Astrocyte (in vitro differentiated cells and primary cell): ENCODE measurements at regions not wholly inside any gene's neighbourhood (a gene's known extent, or its start where the extent isn't known, plus 50 kb on each side); places are given as distances from the start of the nearest gene placed in this dataset.

Source experiments
- DNase-seq: peaks from one replicate; pipeline ENCODE4 v3.0.0-alpha.2; 2010; ENCODE audit warnings: low read depth
- FAIRE-seq: peaks from 2 replicates; lab custom pipeline; 2011; peaks lifted over from hg19 to GRCh38; lab: Jason Lieb, UNC
- H2AFZ ChIP-seq: 2 replicates; pipeline ENCODE4 v1.6.0; 2012; ENCODE audit warnings: low read depth, low read length, inconsistent platforms
- H3K27ac ChIP-seq: 2 replicates; pipeline ENCODE4 v1.5.1; 2011; ENCODE audit warnings: low read depth, low read length, inconsistent platforms
- H3K27me3 ChIP-seq: 2 replicates; pipeline ENCODE4 v1.6.0; 2011; ENCODE audit warnings: low read length, inconsistent platforms; ENCODE audit not compliant: insufficient read depth
- H3K36me3 ChIP-seq: 2 replicates; pipeline ENCODE4 v1.5.1; 2011; ENCODE audit warnings: low read length, inconsistent platforms; ENCODE audit not compliant: insufficient read depth
- H3K4me1 ChIP-seq: 2 replicates; pipeline ENCODE4 v1.5.1; 2011; ENCODE audit warnings: low read length, inconsistent platforms; ENCODE audit not compliant: insufficient read depth
- H3K4me2 ChIP-seq: 2 replicates; pipeline ENCODE4 v1.6.0; 2012; ENCODE audit warnings: low read length, inconsistent platforms
- H3K4me3 ChIP-seq: 2 replicates; pipeline ENCODE4 v1.5.1; 2011; ENCODE audit warnings: low read depth, mild to moderate bottlenecking, low read length, inconsistent platforms; ENCODE audit not compliant: insufficient read depth
- H3K79me2 ChIP-seq: 2 replicates; pipeline ENCODE4 v1.6.0; 2012; ENCODE audit warnings: mild to moderate bottlenecking, low read length, inconsistent platforms; ENCODE audit not compliant: insufficient read depth
- H3K9ac ChIP-seq: 2 replicates; pipeline ENCODE4 v1.6.0; 2012; ENCODE audit warnings: mild to moderate bottlenecking, low read length, inconsistent platforms
- H3K9me3 ChIP-seq: 2 replicates; pipeline ENCODE4 v1.5.1; 2012; ENCODE audit warnings: low read depth, mild to moderate bottlenecking, low read length, inconsistent platforms; ENCODE audit not compliant: insufficient read depth
- H4K20me1 ChIP-seq: 2 replicates; pipeline ENCODE4 v1.6.0; 2012; ENCODE audit warnings: low read length, inconsistent platforms; ENCODE audit not compliant: insufficient read depth
- H3K27ac Mint-ChIP-seq: one replicate; pipeline ENCODE4 v1.8.0; 2021; ENCODE audit warnings: mild to moderate bottlenecking, mixed read lengths; ENCODE audit not compliant: unreplicated experiment
- H3K27me3 Mint-ChIP-seq: one replicate; pipeline ENCODE4 v1.8.0; 2021; ENCODE audit warnings: low read depth, mixed read lengths; ENCODE audit not compliant: unreplicated experiment
- H3K36me3 Mint-ChIP-seq: one replicate; pipeline ENCODE4 v1.8.0; 2021; ENCODE audit warnings: low read depth, mixed read lengths; ENCODE audit not compliant: unreplicated experiment
- H3K4me1 Mint-ChIP-seq: one replicate; pipeline ENCODE4 v1.8.0; 2021; ENCODE audit warnings: low read depth, mixed read lengths; ENCODE audit not compliant: unreplicated experiment
- H3K4me3 Mint-ChIP-seq: one replicate; pipeline ENCODE4 v1.8.0; 2021; ENCODE audit warnings: mild to moderate bottlenecking, moderate library complexity, mixed read lengths; ENCODE audit not compliant: unreplicated experiment
- H3K9me3 Mint-ChIP-seq: one replicate; pipeline ENCODE4 v1.8.0; 2021; ENCODE audit warnings: mild to moderate bottlenecking, mixed read lengths; ENCODE audit not compliant: unreplicated experiment
- CTCF ChIP-seq: IDR thresholded peaks from 2 replicates; pipeline ENCODE4 v1.5.1; 2011; ENCODE audit warnings: low read depth, mild to moderate bottlenecking, inconsistent platforms, low read length, moderate library complexity; ENCODE audit not compliant: insufficient read depth
- EZH2 ChIP-seq: IDR thresholded peaks from 2 replicates; pipeline ENCODE4 v1.6.1; 2012; ENCODE audit warnings: mild to moderate bottlenecking, low read length, inconsistent platforms; ENCODE audit not compliant: insufficient read depth

- Mint-ChIP-seq H3K4me3 (no peak overlapping the region), H3K27me3 (no peaks in the 10 kb centered on the region), H3K36me3 (no peaks in the 10 kb centered on the region), H3K4me1 (no peaks in the 10 kb centered on the region), H3K9me3 (no peaks in the 10 kb centered on the region), H3K27ac (no peak overlapping the region)
- H3K4me2 ChIP-seq: no peak overlapping the region
- no peak overlapping the region for H2AFZ ChIP-seq
- DNase-seq: no peak
- FAIRE-seq: no peak
- no peaks in the 10 kb centered on the region for H3K27me3 ChIP-seq
- no peaks in the 10 kb centered on the region for H3K79me2 ChIP-seq
- no peaks in the 10 kb centered on the region for H3K36me3 ChIP-seq
- no peak overlapping the region for H3K4me3 ChIP-seq
- H3K4me1 ChIP-seq: no peaks in the 10 kb centered on the region
- no peak for TF ChIP-seq EZH2
- TF ChIP-seq CTCF: no peak
- no peak overlapping the region for H3K9ac ChIP-seq
- H3K27ac ChIP-seq: no peak overlapping the region
- no peaks in the 10 kb centered on the region for H4K20me1 ChIP-seq
- no peaks in the 10 kb centered on the region for H3K9me3 ChIP-seq
Observed at GRCh38 chr13:80442609-80443008, 101.7 kb upstream of the SPRY2 start.

- Histone ChIP-seq H3K9ac (no peak overlapping the region), H3K4me1 (no peaks in the 10 kb centered on the region), H3K27me3 (no peaks in the 10 kb centered on the region), H3K4me2 (no peak overlapping the region), H2AFZ (no peak overlapping the region), H3K79me2 (no peaks in the 10 kb centered on the region), H3K4me3 (no peak overlapping the region), H3K9me3 (no peaks in the 10 kb centered on the region), H3K36me3 (no peaks in the 10 kb centered on the region), H3K27ac (no peak overlapping the region), H4K20me1 (no peaks in the 10 kb centered on the region)
- Mint-ChIP-seq H3K4me1 (no peaks in the 10 kb centered on the region), H3K27ac (no peak overlapping the region), H3K36me3 (no peaks in the 10 kb centered on the region), H3K9me3 (no peaks in the 10 kb centered on the region), H3K4me3 (no peak overlapping the region), H3K27me3 (no peaks in the 10 kb centered on the region)
- FAIRE-seq: no peak
- TF ChIP-seq CTCF: no peak
- no peak for TF ChIP-seq EZH2
- no peak for DNase-seq
Observed at GRCh38 chr13:80441968-80442367, 101.0 kb upstream of the SPRY2 start.

- H3K4me1 ChIP-seq: no peaks in the 10 kb centered on the region
- no peak overlapping the region for H3K27ac Mint-ChIP-seq
- no peak for DNase-seq
- no peaks in the 10 kb centered on the region for H3K9me3 Mint-ChIP-seq
- no peak overlapping the region for H3K27ac ChIP-seq
- no peaks in the 10 kb centered on the region for H4K20me1 ChIP-seq
- H3K27me3 ChIP-seq: no peaks in the 10 kb centered on the region
- no peak overlapping the region for H2AFZ ChIP-seq
- H3K9ac ChIP-seq: no peak overlapping the region
- no peak for TF ChIP-seq CTCF
- H3K9me3 ChIP-seq: no peaks in the 10 kb centered on the region
- no peak for FAIRE-seq
- H3K36me3 ChIP-seq: no peaks in the 10 kb centered on the region
- no peaks in the 10 kb centered on the region for H3K27me3 Mint-ChIP-seq
- H3K4me1 Mint-ChIP-seq: no peaks in the 10 kb centered on the region
- no peaks in the 10 kb centered on the region for H3K79me2 ChIP-seq
- H3K4me3 Mint-ChIP-seq: no peak overlapping the region
- no peak overlapping the region for H3K4me3 ChIP-seq
- H3K36me3 Mint-ChIP-seq: no peaks in the 10 kb centered on the region
- no peak overlapping the region for H3K4me2 ChIP-seq
Observed at GRCh38 chr13:80438521-80438920, 97.6 kb upstream of the SPRY2 start.
